ENCODE measurements at regions not wholly inside any gene's neighbourhood (a gene's known extent, or its start where the extent isn't known, plus 50 kb on each side); places are given as distances from the start of the nearest gene placed in this dataset.

DNA sequence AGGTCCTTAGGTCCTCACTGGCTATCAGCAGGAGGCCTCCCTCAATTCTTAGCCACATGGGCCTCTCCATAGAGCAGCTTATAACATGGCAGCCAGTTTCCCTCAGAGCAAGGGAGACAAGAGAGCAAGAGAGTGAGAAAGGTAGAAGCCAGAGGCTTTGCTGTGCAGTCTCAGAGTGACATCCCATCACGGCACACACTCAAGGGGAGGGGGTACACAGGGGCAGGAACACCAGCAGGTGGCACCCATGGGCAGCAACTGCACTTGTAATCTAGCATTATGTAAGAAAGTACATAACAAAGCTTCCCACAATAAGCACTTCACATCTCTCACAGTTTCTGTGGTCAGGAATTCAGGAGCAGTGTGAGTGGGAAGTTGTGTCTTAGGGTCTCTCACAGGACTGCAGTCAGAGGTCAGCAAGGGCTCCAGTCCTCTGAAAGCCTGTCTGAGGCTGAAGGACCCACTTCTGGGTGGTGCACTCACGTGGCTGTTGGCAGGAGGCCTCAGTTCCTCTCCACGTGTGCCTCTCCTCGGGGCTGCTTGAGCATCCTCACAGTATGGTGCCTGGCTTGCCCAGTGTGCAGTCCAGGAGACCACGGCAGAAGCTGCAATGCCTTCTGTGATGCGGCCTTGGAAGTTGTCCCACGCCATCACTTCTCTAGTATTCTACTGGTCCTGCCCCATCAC lies 159.4 kb downstream of the OAT start:
- in situ Hi-C loops (cut with HindIII; ENCODE audit: low pct_unique_long_range_greater_than_20kb, low sequenced_read_pairs), result no loop called here
- peak; percentile 28 for DNase-seq (ENCODE audit: low read depth, low spot score)

DNA sequence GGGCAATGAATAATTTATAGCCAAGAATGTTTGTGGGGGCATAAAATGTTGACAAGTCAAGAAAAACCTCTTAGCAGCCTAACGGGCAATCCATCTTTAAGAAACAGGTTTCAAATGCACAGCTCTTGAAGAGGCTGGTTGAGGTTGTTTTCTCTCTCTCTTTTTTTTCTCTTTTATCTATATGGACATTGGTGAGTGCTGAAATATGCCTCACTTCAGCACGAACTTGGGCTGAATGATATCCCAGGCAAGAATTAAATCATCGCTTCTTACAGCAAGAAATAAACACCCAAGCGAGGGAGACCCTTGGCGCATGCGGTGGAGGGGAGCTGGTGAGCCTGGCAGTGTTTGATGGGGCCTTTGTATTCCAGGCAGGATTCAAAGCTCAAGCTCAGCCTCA lies 160.9 kb downstream of the OAT start:
- in situ Hi-C loops (cut with HindIII; ENCODE audit: low pct_unique_long_range_greater_than_20kb, low sequenced_read_pairs), result no loop called here
- DNase-seq (ENCODE audit: low read depth, low spot score), result no peak

- no peak for DNase-seq (ENCODE audit: low read depth, low spot score)
- in situ Hi-C loops (cut with HindIII; ENCODE audit: low pct_unique_long_range_greater_than_20kb, low sequenced_read_pairs), result no loop called here
These were observed 162.6 kb downstream of the OAT start for GRCh38 chr10:124256151-124256550.

- in situ Hi-C loops (cut with HindIII; ENCODE audit: low pct_unique_long_range_greater_than_20kb, low sequenced_read_pairs), result no loop called here
- DNase-seq (ENCODE audit: low read depth, low spot score), result no peak
These were observed 162.2 kb upstream of the CHST15 start for GRCh38 chr10:124255556-124255955.

DNA sequence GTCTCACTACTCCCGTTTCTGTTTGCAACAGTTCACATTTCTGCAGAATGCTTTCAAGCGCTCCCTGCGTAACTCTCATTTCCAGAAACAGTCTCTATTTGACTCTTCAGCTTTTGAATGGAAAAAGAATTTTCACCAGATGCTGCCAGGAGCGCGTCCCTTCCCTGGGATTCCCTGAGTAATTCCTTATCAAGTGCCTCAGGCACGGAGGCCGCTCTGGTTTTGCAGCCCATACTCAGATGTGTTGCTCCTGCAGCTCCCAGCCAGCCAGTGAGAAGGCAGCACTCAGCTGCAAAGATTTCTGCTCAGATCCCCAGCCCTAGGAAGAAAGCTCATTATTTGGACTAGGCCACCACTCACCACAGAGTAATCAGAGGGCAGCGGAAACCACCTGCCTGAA lies 161.1 kb upstream of the CHST15 start:
- no peak for DNase-seq (ENCODE audit: low read depth, low spot score)
- in situ Hi-C loops (cut with HindIII; ENCODE audit: low pct_unique_long_range_greater_than_20kb, low sequenced_read_pairs), result no loop called here

DNA sequence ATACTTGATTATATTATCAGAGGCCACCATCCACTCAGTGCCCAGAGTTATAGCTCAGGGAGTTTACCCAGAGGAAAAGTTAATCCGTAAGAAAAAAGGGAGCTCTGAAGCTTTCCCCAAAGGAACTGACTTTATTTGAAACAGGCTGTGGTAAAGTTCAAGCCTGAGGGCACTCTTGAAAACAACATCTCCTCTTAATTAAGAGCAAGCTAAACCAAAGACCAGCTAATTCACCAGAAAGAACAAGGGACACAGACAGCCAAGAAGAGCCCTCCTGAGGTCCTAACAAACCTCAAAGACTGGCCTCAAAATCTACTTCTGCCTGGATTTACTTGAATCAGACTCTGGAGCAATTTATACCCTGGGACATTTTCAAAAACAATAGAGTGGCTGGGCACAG lies 159.6 kb upstream of the CHST15 start:
- in situ Hi-C loops (cut with HindIII; ENCODE audit: low pct_unique_long_range_greater_than_20kb, low sequenced_read_pairs), result no loop called here
- peak; percentile 13 for DNase-seq (ENCODE audit: low read depth, low spot score)

DNA sequence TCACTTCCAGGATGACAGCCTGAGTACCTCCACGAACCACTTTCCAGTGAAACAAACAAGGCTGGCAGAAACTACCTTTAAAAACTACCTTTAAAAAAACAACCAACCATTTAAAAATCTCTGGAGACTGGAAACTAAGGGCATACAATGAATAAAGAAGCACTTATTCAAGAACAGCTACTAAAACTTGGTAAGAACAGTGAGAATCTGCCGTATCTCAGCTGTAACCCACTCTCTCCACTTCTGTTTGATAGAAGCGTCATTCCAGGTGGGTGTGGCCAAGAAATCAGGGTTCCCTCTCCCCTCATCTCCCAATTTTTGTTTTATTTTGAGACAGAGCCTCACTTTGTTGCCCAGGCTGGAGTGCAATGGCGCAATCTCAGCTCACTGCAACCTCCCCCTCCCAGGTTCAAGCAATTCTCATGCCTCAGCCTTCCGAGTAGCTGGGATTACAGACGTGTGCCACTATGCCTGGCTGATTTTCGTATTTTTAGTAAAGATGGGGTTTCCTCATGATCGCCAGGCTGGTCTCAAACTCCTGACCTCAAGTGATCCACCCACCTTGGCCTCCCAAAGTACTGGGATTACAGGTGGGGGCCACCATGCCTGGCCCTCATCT lies 158.8 kb upstream of the CHST15 start:
- no peak for DNase-seq (ENCODE audit: low read depth, low spot score)
- in situ Hi-C loops (cut with HindIII; ENCODE audit: low pct_unique_long_range_greater_than_20kb, low sequenced_read_pairs), result no loop called here

- DNase-seq (ENCODE audit: low read depth, low spot score), result no peak
- in situ Hi-C loops (cut with HindIII; ENCODE audit: low pct_unique_long_range_greater_than_20kb, low sequenced_read_pairs), result no loop called here
These were observed 158.1 kb upstream of the CHST15 start for GRCh38 chr10:124251317-124252065.

DNA sequence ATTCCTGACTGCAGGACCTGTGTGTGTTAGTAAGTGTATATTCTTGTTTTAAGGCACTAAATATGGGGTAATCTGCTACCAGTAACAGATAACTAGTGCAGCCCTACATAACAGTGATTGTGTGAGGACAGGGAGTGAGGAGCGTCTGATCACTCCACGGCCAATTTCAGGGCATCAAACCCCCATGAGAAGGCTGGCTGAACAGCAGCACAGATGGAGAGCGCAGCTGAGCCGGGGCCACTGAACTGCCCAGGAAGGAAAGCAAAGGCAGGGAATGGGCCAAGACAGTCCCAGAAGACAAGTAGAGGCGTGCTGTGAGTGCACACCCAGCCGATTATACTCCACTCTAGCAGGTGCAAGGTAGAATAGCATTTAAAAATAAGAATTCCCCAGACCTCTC lies 157.1 kb upstream of the CHST15 start:
- in situ Hi-C loops (cut with HindIII; ENCODE audit: low pct_unique_long_range_greater_than_20kb, low sequenced_read_pairs), result no loop called here
- no peak for DNase-seq (ENCODE audit: low read depth, low spot score)

DNA sequence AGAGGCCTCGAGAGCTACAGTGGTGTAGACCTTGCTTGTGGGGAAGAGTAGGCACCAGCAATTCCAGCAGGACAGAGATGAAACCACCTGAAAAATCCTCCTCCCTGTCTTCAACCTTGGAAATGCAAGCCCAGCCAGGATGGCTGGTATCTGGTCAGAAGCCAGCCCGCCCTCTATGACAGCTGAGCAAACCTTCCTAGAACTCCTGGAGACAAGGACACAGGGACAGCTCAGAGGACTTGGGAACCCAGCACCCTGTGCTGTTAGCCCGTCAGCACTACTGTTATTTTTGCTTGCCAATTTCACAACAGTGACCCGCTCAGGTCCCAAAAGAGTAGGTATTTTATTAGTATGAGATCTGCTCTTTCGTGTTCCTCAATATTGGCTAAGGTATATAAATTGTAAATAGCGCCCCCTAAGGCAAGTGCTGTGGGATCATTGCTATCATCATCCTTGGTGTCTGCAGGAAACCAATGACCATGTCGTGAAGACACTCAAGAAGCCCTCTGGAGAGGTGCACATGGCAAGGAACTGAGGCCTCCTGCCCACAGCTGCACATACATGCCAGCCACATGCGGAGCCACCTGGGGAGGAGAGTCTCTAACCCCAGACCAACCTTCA lies 156.5 kb upstream of the CHST15 start:
- DNase-seq (ENCODE audit: low read depth, low spot score), result peak; percentile 35
- in situ Hi-C loops (cut with HindIII; ENCODE audit: low pct_unique_long_range_greater_than_20kb, low sequenced_read_pairs), result no loop called here

DNA sequence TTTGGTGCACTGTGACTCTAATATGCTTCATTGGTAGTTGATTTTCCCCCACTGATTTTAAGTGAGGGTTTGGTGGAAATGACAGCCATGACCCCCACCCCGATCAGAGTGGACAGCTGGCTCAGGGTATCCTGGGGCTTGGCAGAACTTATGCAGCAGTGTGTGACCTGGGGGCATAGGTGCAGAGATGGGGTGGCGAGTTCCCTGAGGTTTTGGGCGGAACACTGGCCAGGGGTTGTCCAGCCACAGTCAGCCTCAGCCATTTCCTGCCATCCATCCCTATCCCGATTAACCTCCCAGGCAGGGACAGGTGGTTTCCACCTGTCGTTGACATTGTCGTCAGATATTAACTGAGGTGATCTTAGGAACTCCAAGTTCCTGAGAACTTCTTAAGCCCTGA lies 155.8 kb upstream of the CHST15 start:
- in situ Hi-C loops (cut with HindIII; ENCODE audit: low pct_unique_long_range_greater_than_20kb, low sequenced_read_pairs), result no loop called here
- DNase-seq (ENCODE audit: low read depth, low spot score), result no peak

- in situ Hi-C loops (cut with HindIII; ENCODE audit: low pct_unique_long_range_greater_than_20kb, low sequenced_read_pairs), result no loop called here
- no peak for DNase-seq (ENCODE audit: low read depth, low spot score)
These were observed 155.0 kb upstream of the CHST15 start for GRCh38 chr10:124248056-124249045.

GRCh38 chr10:124245806-124246440 lies 152.5 kb upstream of the CHST15 start:
- no peak for DNase-seq (ENCODE audit: low read depth, low spot score)
- in situ Hi-C loops (cut with HindIII; ENCODE audit: low pct_unique_long_range_greater_than_20kb, low sequenced_read_pairs), result no loop called here

GRCh38 chr10:124245191-124245590 lies 151.8 kb upstream of the CHST15 start:
- in situ Hi-C loops (cut with HindIII; ENCODE audit: low pct_unique_long_range_greater_than_20kb, low sequenced_read_pairs), result no loop called here
- no peak for DNase-seq (ENCODE audit: low read depth, low spot score)

- no peak for DNase-seq (ENCODE audit: low read depth, low spot score)
- in situ Hi-C loops (cut with HindIII; ENCODE audit: low pct_unique_long_range_greater_than_20kb, low sequenced_read_pairs), result no loop called here
These were observed 151.0 kb upstream of the CHST15 start for GRCh38 chr10:124244256-124244877.

GRCh38 chr10:124243702-124244121 lies 150.3 kb upstream of the CHST15 start:
- in situ Hi-C loops (cut with HindIII; ENCODE audit: low pct_unique_long_range_greater_than_20kb, low sequenced_read_pairs), result no loop called here
- DNase-seq (ENCODE audit: low read depth, low spot score), result no peak

DNA sequence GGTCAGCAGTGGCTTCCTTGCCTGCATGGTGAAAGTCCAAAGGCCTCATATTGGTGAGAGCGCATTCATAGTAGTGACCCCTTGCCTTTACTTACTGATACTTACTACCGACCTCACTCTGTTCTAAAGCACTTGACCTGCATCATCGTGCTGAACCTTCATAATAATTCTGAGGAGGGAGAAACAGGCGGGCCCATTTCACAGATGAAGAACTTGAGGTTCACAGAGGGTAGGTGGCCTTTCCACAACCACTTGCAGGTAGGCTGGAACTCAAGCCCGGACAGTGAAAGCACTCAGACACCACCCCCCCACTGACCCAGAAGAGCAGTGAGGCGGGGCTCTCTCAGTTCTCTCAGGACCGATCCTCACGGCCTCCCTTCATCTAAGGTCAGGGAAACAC lies 149.4 kb upstream of the CHST15 start:
- in situ Hi-C loops (cut with HindIII; ENCODE audit: low pct_unique_long_range_greater_than_20kb, low sequenced_read_pairs), result no loop called here

More for the DNA sequence above, 149.4 kb upstream of the CHST15 start:
- DNase-seq (ENCODE audit: low read depth, low spot score), result no peak

Measured in SK-MEL-5 (cell line).